Liver (tissue), 8 donors: ENCODE measurements at regions not wholly inside any gene's neighbourhood (a gene's known extent, or its start where the extent isn't known, plus 50 kb on each side); places are given as distances from the start of the nearest gene placed in this dataset.
A peak's percentile ranks its signal among the peaks of the same experiment; 100 is the strongest.

Source experiments
- DNase-seq: peaks from one replicate; pipeline ENCODE4 v3.0.0-alpha.2; 2017; ENCODE audit warnings: low spot score
- H3K27ac ChIP-seq, 2 donors: one replicate each; pipeline ENCODE4 v1.7.0; 2013; ENCODE audit warnings: inconsistent platforms in 2 of 2, low read length in 2 of 2, control low read depth in 1 of 2, low read depth in 1 of 2, mild to moderate bottlenecking in 1 of 2
- H3K27me3 ChIP-seq, 4 donors: one replicate each; pipeline versions ENCODE4 v1.6.1 to v1.7.0; 2013; ENCODE audit warnings: low read length in 3 of 4, inconsistent platforms in 1 of 4, mild to moderate bottlenecking in 1 of 4, moderate library complexity in 1 of 4; ENCODE audit not compliant: control insufficient read depth in 4 of 4, insufficient read depth in 4 of 4
- H3K36me3 ChIP-seq, 4 donors: one replicate each; pipeline versions ENCODE4 v1.6.1 to v1.7.0; 2013; ENCODE audit warnings: low read length in 3 of 4, mild to moderate bottlenecking in 3 of 4, low read depth in 1 of 4, moderate library complexity in 1 of 4; ENCODE audit not compliant: control insufficient read depth in 4 of 4, insufficient read depth in 3 of 4
- H3K4me1 ChIP-seq, 4 donors: one replicate each; pipeline versions ENCODE4 v1.6.1 to v1.7.0; 2013; ENCODE audit warnings: low read length in 3 of 4, mild to moderate bottlenecking in 3 of 4, moderate library complexity in 1 of 4; ENCODE audit not compliant: control insufficient read depth in 4 of 4, insufficient read depth in 4 of 4
- H3K4me3 ChIP-seq, 3 donors: one replicate each; pipeline versions ENCODE4 v1.6.1 to v1.7.0; 2013; ENCODE audit warnings: low read length in 3 of 3, control low read depth in 1 of 3, low read depth in 1 of 3, mild to moderate bottlenecking in 1 of 3
- H3K9ac ChIP-seq, 2 donors: one replicate each; pipeline ENCODE4 v1.7.0; 2013; ENCODE audit warnings: low read length in 2 of 2, mild to moderate bottlenecking in 2 of 2, moderate library complexity in 2 of 2, control low read depth in 1 of 2, low read depth in 1 of 2
- H3K9me3 ChIP-seq, 4 donors: one replicate each; pipeline versions ENCODE4 v1.6.1 to v1.7.0; 2013; ENCODE audit warnings: low read length in 3 of 4; ENCODE audit not compliant: control insufficient read depth in 4 of 4
- CTCF ChIP-seq: fragments of 150-350 bp; IDR thresholded peaks from 2 replicates; pipeline ENCODE4 v1.5.1; 2017; ENCODE audit warnings: improper control_type of control experiment, low read depth, low read length; ENCODE audit not compliant: missing input control
- EGR1 ChIP-seq, 2 donors: IDR thresholded peaks; 2 replicates each; pipeline ENCODE4 v1.6.1; 2016 to 2018; ENCODE audit warnings: antibody characterized with exemption in 2 of 2, low read depth in 2 of 2
- FOXA1 ChIP-seq: IDR thresholded peaks from 2 replicates; pipeline ENCODE4 v1.6.1; 2016; ENCODE audit warnings: antibody characterized with exemption
- FOXA2 ChIP-seq: IDR thresholded peaks from 2 replicates; pipeline ENCODE4 v1.6.1; 2016; ENCODE audit warnings: antibody characterized with exemption
- GABPA ChIP-seq, 2 donors: IDR thresholded peaks in 1 of 2; conservative IDR thresholded peaks in 1 of 2; 2 replicates each; pipeline ENCODE4 v1.6.1; 2016; ENCODE audit warnings: antibody characterized with exemption in 2 of 2, mild to moderate bottlenecking in 1 of 2, moderate library complexity in 1 of 2
- HNF4A ChIP-seq, 2 donors: conservative IDR thresholded peaks; 2 replicates each; pipeline ENCODE4 v1.6.1; 2016; ENCODE audit warnings: antibody characterized with exemption in 2 of 2, mild to moderate bottlenecking in 2 of 2
- HNF4G ChIP-seq: IDR thresholded peaks from 2 replicates; pipeline ENCODE4 v1.6.1; 2016; ENCODE audit warnings: antibody characterized with exemption
- JUND ChIP-seq, 2 donors: IDR thresholded peaks; 2 replicates each; pipeline ENCODE4 v1.6.1; 2016; ENCODE audit warnings: antibody characterized with exemption in 2 of 2
- MAX ChIP-seq: IDR thresholded peaks from 2 replicates; pipeline ENCODE4 v1.6.1; 2016; ENCODE audit warnings: antibody characterized with exemption
- NR2F2 ChIP-seq: IDR thresholded peaks from 2 replicates; pipeline ENCODE4 v1.6.1; 2016; ENCODE audit warnings: antibody characterized with exemption
- RAD21 ChIP-seq, 2 donors: IDR thresholded peaks; 2 replicates each; pipeline ENCODE4 v1.6.1; 2016; ENCODE audit warnings: antibody characterized with exemption in 2 of 2, mild to moderate bottlenecking in 2 of 2
- RXRA ChIP-seq, 2 donors: IDR thresholded peaks; 2 replicates each; pipeline ENCODE4 v1.6.1; 2017 to 2018; ENCODE audit warnings: antibody characterized with exemption in 2 of 2, mild to moderate bottlenecking in 1 of 2
- SP1 ChIP-seq: IDR thresholded peaks from 2 replicates; pipeline ENCODE4 v1.6.1; 2018; ENCODE audit warnings: antibody characterized with exemption, mild to moderate bottlenecking
- TAF1 ChIP-seq: conservative IDR thresholded peaks from 2 replicates; pipeline ENCODE4 v1.6.1; 2016; ENCODE audit warnings: antibody characterized with exemption, mild to moderate bottlenecking
- YY1 ChIP-seq: IDR thresholded peaks from 2 replicates; pipeline ENCODE4 v1.6.1; 2016; ENCODE audit warnings: antibody characterized with exemption, mild to moderate bottlenecking
- WGBS: extraction: QIAGEN DNeasy Blood & Tissue Kit; methylation state at CpG from one replicate; pipeline ENCODE4 v1.1.7; 2013; 5-methylcytosine and 5-hydroxymethylcytosine counted together
- TF ChIP-seq, protein P1 (sequence below): IDR thresholded peaks from 2 replicates; pipeline ENCODE4 v1.6.1; 2016; ENCODE audit warnings: antibody characterized with exemption
- TF ChIP-seq, protein P2 (sequence below): IDR thresholded peaks from 2 replicates; pipeline ENCODE4 v1.6.1; 2016; ENCODE audit warnings: antibody characterized with exemption
- TF ChIP-seq, protein P3 (sequence below): IDR thresholded peaks from 2 replicates; pipeline ENCODE4 v1.6.1; 2016; ENCODE audit warnings: antibody characterized with exemption, mild to moderate bottlenecking
- donor health status: healthy.
- donor health status: healthy.
- donor health status: healthy.
- donor health status: healthy.
- donor health status: healthy.

GRCh38 chr4:71938776-71939175 lies 93.0 kb upstream of the NPFFR2 start:
- no peaks in the 10 kb centered on the region for H3K36me3 ChIP-seq
- H3K27me3 ChIP-seq = no peaks in the 10 kb centered on the region
- peaks cover 0 to 6% (median 0%) of the 10 kb centered on the region in 4 donors for H3K4me1 ChIP-seq
- no peak overlapping the region for H3K9ac ChIP-seq
- DNase-seq = no peak
- no peak overlapping the region for H3K4me3 ChIP-seq
- no peaks in the 10 kb centered on the region for H3K9me3 ChIP-seq
- TF ChIP-seq, protein P1, sequence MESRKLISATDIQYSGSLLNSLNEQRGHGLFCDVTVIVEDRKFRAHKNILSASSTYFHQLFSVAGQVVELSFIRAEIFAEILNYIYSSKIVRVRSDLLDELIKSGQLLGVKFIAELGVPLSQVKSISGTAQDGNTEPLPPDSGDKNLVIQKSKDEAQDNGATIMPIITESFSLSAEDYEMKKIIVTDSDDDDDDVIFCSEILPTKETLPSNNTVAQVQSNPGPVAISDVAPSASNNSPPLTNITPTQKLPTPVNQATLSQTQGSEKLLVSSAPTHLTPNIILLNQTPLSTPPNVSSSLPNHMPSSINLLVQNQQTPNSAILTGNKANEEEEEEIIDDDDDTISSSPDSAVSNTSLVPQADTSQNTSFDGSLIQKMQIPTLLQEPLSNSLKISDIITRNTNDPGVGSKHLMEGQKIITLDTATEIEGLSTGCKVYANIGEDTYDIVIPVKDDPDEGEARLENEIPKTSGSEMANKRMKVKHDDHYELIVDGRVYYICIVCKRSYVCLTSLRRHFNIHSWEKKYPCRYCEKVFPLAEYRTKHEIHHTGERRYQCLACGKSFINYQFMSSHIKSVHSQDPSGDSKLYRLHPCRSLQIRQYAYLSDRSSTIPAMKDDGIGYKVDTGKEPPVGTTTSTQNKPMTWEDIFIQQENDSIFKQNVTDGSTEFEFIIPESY = no peak
- TF ChIP-seq, protein P2, sequence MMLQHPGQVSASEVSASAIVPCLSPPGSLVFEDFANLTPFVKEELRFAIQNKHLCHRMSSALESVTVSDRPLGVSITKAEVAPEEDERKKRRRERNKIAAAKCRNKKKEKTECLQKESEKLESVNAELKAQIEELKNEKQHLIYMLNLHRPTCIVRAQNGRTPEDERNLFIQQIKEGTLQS = no peak
- TF ChIP-seq SP1 (no peak), JUND (IDR thresholded peaks at IDR 0.05) (no peak), RAD21 (IDR thresholded peaks at IDR 0.05) (no peak)
- H3K27ac ChIP-seq = no peak overlapping the region

GRCh38 chr4:71941001-71941400 lies 90.8 kb upstream of the NPFFR2 start:
- Histone ChIP-seq H3K27ac (no peak overlapping the region), H3K27me3 (no peaks in the 10 kb centered on the region), H3K9me3 (no peaks in the 10 kb centered on the region), H3K4me3 (no peak overlapping the region), H3K4me1 (peaks cover 0 to 6% (median 0%) of the 10 kb centered on the region in 4 donors), H3K9ac (no peak overlapping the region), H3K36me3 (no peaks in the 10 kb centered on the region)
- TF ChIP-seq SP1 (no peak), RXRA (IDR thresholded peaks at IDR 0.05) (no peak), FOXA2 (peak; percentile 46), MAX (no peak), CTCF (peak; percentile 65), FOXA1 (peak; percentile 18), TAF1 (no peak), JUND (IDR thresholded peaks at IDR 0.05) (no peak), HNF4A (conservative IDR thresholded peaks at IDR 0.05) (no peak), YY1 (peak; percentile 34), HNF4G (no peak), EGR1 (IDR thresholded peaks at IDR 0.05; ENCODE audit: low read depth in 2 of 2) (no peak), NR2F2 (no peak), RAD21 (IDR thresholded peaks at IDR 0.05) (peak; percentile 90 to 92), GABPA (IDR thresholded peaks at IDR 0.05 in 1 of 2, conservative IDR thresholded peaks at IDR 0.05 in 1 of 2) (no peak)
- TF ChIP-seq, protein P2 = no peak
- TF ChIP-seq, protein P3, sequence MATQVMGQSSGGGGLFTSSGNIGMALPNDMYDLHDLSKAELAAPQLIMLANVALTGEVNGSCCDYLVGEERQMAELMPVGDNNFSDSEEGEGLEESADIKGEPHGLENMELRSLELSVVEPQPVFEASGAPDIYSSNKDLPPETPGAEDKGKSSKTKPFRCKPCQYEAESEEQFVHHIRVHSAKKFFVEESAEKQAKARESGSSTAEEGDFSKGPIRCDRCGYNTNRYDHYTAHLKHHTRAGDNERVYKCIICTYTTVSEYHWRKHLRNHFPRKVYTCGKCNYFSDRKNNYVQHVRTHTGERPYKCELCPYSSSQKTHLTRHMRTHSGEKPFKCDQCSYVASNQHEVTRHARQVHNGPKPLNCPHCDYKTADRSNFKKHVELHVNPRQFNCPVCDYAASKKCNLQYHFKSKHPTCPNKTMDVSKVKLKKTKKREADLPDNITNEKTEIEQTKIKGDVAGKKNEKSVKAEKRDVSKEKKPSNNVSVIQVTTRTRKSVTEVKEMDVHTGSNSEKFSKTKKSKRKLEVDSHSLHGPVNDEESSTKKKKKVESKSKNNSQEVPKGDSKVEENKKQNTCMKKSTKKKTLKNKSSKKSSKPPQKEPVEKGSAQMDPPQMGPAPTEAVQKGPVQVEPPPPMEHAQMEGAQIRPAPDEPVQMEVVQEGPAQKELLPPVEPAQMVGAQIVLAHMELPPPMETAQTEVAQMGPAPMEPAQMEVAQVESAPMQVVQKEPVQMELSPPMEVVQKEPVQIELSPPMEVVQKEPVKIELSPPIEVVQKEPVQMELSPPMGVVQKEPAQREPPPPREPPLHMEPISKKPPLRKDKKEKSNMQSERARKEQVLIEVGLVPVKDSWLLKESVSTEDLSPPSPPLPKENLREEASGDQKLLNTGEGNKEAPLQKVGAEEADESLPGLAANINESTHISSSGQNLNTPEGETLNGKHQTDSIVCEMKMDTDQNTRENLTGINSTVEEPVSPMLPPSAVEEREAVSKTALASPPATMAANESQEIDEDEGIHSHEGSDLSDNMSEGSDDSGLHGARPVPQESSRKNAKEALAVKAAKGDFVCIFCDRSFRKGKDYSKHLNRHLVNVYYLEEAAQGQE = no peak
- TF ChIP-seq, protein P1 = no peak
- WGBS = 32% methylated on average over 1 of the region's 1 CpG
- DNase-seq = no peak
